H1 (cell line): ENCODE measurements at regions not wholly inside any gene's neighbourhood (a gene's known extent, or its start where the extent isn't known, plus 50 kb on each side); places are given as distances from the start of the nearest gene placed in this dataset.

Source experiments
- CTCF ChIA-PET: fragments of 300-600 bp; sonication (Branson Sonifier 250); formaldehyde crosslinking; loops from one replicate; lab custom pipeline; 2021; ENCODE audit not compliant: partially characterized antibody; lab: Charles Lee
- POLR2A ChIA-PET: fragments of 300-600 bp; sonication (Branson Sonifier 250); formaldehyde crosslinking; loops from one replicate; lab custom pipeline; 2021; ENCODE audit warnings: inconsistent platforms; ENCODE audit not compliant: partially characterized antibody; lab: Charles Lee
- DNase-seq, 2 experiments: peaks; one replicate each; pipeline versions ENCODE4 v3.0.0 to v3.0.0-alpha.2; 2010 to 2022; ENCODE audit warnings: low spot score in 2 of 2, low read depth in 1 of 2, mixed read lengths in 1 of 2
- FAIRE-seq: peaks from 2 replicates; lab custom pipeline; 2011; peaks lifted over from hg19 to GRCh38; lab: Jason Lieb, UNC
- H2AFZ ChIP-seq: 2 replicates; pipeline ENCODE4 v1.8.1; 2012; ENCODE audit warnings: low read length, inconsistent platforms
- H2AK5ac ChIP-seq: 2 replicates; pipeline ENCODE4 v1.6.1; 2013; ENCODE audit warnings: low read depth, low read length
- H2BK120ac ChIP-seq: replicated peaks from 2 replicates; pipeline ENCODE3; 2013; ENCODE audit warnings: low read depth, low read length, inconsistent platforms
- H2BK12ac ChIP-seq: 2 replicates; pipeline ENCODE4 v1.6.1; 2013; ENCODE audit warnings: low read depth, low read length
- H2BK15ac ChIP-seq: 2 replicates; pipeline ENCODE4 v1.6.1; 2013; ENCODE audit warnings: low read length
- H2BK20ac ChIP-seq: 2 replicates; pipeline ENCODE4 v1.6.1; 2013; ENCODE audit warnings: low read length
- H2BK5ac ChIP-seq: 2 replicates; pipeline ENCODE4 v1.6.1; 2013; ENCODE audit warnings: low read depth, low read length
- H3K14ac ChIP-seq: 2 replicates; pipeline ENCODE4 v1.6.1; 2013; ENCODE audit warnings: inconsistent platforms; ENCODE audit not compliant: insufficient read length
- H3K18ac ChIP-seq: 2 replicates; pipeline ENCODE4 v1.6.1; 2013; ENCODE audit warnings: low read length; ENCODE audit errors: extremely low read depth
- H3K23ac ChIP-seq: 2 replicates; pipeline ENCODE4 v1.6.1; 2013; ENCODE audit warnings: inconsistent platforms; ENCODE audit not compliant: insufficient read length
- H3K23me2 ChIP-seq: 2 replicates; pipeline ENCODE4 v1.6.1; 2013; ENCODE audit warnings: low read depth, low read length
- H3K27ac ChIP-seq: 2 replicates; pipeline ENCODE4 v1.6.1; 2011; ENCODE audit warnings: low read depth, low read length, inconsistent platforms
- H3K27me3 ChIP-seq, 4 experiments: replicated peaks in 1 of 4; 1 replicate in 1 of 4; 2 replicates in 3 of 4; pipeline versions ENCODE4 v1.6.1 to v1.8.1; 2011 to 2013; ENCODE audit warnings: low read length in 3 of 4, mild to moderate bottlenecking in 3 of 4, inconsistent platforms in 2 of 4, mixed read lengths in 2 of 4, moderate library complexity in 1 of 4; ENCODE audit not compliant: control insufficient read depth in 3 of 4, insufficient read depth in 3 of 4; ENCODE audit errors: extremely low read depth in 1 of 4
- H3K36me3 ChIP-seq, 4 experiments: 2 replicates each; pipeline versions ENCODE4 v1.6.1 to v1.8.1; 2011 to 2013; ENCODE audit warnings: mild to moderate bottlenecking in 4 of 4, low read length in 3 of 4, moderate library complexity in 2 of 4, control low read depth in 1 of 4, inconsistent platforms in 1 of 4; ENCODE audit not compliant: insufficient read depth in 4 of 4, control insufficient read depth in 2 of 4
- H3K4ac ChIP-seq: replicated peaks from 2 replicates; pipeline ENCODE3; 2013; ENCODE audit warnings: low read length, low read depth, mixed read lengths, inconsistent platforms; ENCODE audit not compliant: insufficient read length
- H3K4me1 ChIP-seq, 4 experiments: replicated peaks in 1 of 4; 1 replicate in 1 of 4; 2 replicates in 3 of 4; pipeline versions ENCODE4 v1.6.1 to v1.8.1; 2011 to 2013; ENCODE audit warnings: low read length in 3 of 4, inconsistent platforms in 2 of 4, mixed read lengths in 1 of 4; ENCODE audit not compliant: insufficient read depth in 4 of 4, control insufficient read depth in 3 of 4
- H3K4me2 ChIP-seq, 2 experiments: 2 replicates each; pipeline versions ENCODE4 v1.6.1 to v1.8.1; 2011 to 2013; ENCODE audit warnings: low read depth in 2 of 2, low read length in 2 of 2, control low read depth in 1 of 2, inconsistent platforms in 1 of 2, mild to moderate bottlenecking in 1 of 2; ENCODE audit not compliant: insufficient read depth in 1 of 2
- H3K4me3 ChIP-seq, 4 experiments: fragments of 200-600, 300-600 bp in 1 of 4; sonication (generic), shearing (Covaris generic), sonication (Bioruptor Twin) in 1 of 4; 2 replicates each; pipeline versions ENCODE4 v1.5.1 to v1.8.1; 2011 to 2016; ENCODE audit warnings: low read length in 4 of 4, low read depth in 3 of 4, control low read depth in 2 of 4, inconsistent platforms in 2 of 4, mild to moderate bottlenecking in 2 of 4, mixed read lengths in 1 of 4, moderate library complexity in 1 of 4; ENCODE audit not compliant: insufficient read depth in 2 of 4; ENCODE audit errors: extremely low read depth in 1 of 4
- H3K56ac ChIP-seq: replicated peaks from 2 replicates; pipeline ENCODE3; 2013; ENCODE audit warnings: low read depth, mild to moderate bottlenecking, mixed read lengths, low read length, inconsistent platforms; ENCODE audit not compliant: insufficient read length
- H3K79me1 ChIP-seq: 2 replicates; pipeline ENCODE4 v1.6.1; 2013; ENCODE audit warnings: low read depth, low read length, control low read depth
- H3K79me2 ChIP-seq, 2 experiments: 2 replicates each; pipeline versions ENCODE4 v1.6.1 to v1.8.1; 2012 to 2013; ENCODE audit warnings: low read length in 2 of 2, mild to moderate bottlenecking in 2 of 2, inconsistent platforms in 1 of 2; ENCODE audit not compliant: insufficient read depth in 2 of 2, control insufficient read depth in 1 of 2
- H3K9ac ChIP-seq, 4 experiments: replicated peaks in 1 of 4; 1 replicate in 1 of 4; 2 replicates in 3 of 4; pipeline versions ENCODE4 v1.6.1 to v1.8.1; 2011 to 2013; ENCODE audit warnings: low read depth in 3 of 4, low read length in 3 of 4, control low read depth in 2 of 4, mild to moderate bottlenecking in 2 of 4, moderate library complexity in 2 of 4, inconsistent platforms in 1 of 4; ENCODE audit errors: extremely low read depth in 1 of 4
- H3K9me3 ChIP-seq, 2 experiments: 2 replicates each; pipeline versions ENCODE4 v1.6.1 to v1.8.1; 2012 to 2013; ENCODE audit warnings: mild to moderate bottlenecking in 2 of 2, moderate library complexity in 2 of 2, control low read depth in 1 of 2, inconsistent platforms in 1 of 2, low read depth in 1 of 2, low read length in 1 of 2, mixed read lengths in 1 of 2; ENCODE audit not compliant: insufficient read depth in 2 of 2
- H4K20me1 ChIP-seq, 2 experiments: replicated peaks in 1 of 2; 2 replicates each; pipeline versions ENCODE3 to v1.8.1; 2011 to 2013; ENCODE audit warnings: inconsistent platforms in 2 of 2, low read length in 2 of 2, mild to moderate bottlenecking in 1 of 2; ENCODE audit not compliant: insufficient read depth in 2 of 2, control insufficient read depth in 1 of 2
- H4K5ac ChIP-seq: 2 replicates; pipeline ENCODE4 v1.6.1; 2013; ENCODE audit warnings: low read length, low read depth, mixed read lengths, inconsistent platforms; ENCODE audit not compliant: insufficient read length
- H4K8ac ChIP-seq: 2 replicates; pipeline ENCODE4 v1.8.0; 2013; ENCODE audit warnings: mild to moderate bottlenecking, moderate library complexity, low read length, inconsistent platforms; ENCODE audit not compliant: insufficient read depth; ENCODE audit errors: extremely low read depth
- H4K91ac ChIP-seq: replicated peaks from 2 replicates; pipeline ENCODE3; 2013; ENCODE audit warnings: low read length, mixed read lengths, inconsistent platforms; ENCODE audit not compliant: insufficient read length
- RAD21 ChIP-seq, 2 experiments: IDR thresholded peaks in 1 of 2; conservative IDR thresholded peaks in 1 of 2; 2 replicates each; pipeline ENCODE4 v1.6.1; 2011; ENCODE audit warnings: low read depth in 2 of 2, low read length in 2 of 2, improper control_type of control experiment in 1 of 2, inconsistent platforms in 1 of 2, mild to moderate bottlenecking in 1 of 2, moderate library complexity in 1 of 2
- SIN3A ChIP-seq, 2 experiments: IDR thresholded peaks in 1 of 2; conservative IDR thresholded peaks in 1 of 2; 2 replicates each; pipeline ENCODE4 v1.6.1; 2011 to 2012; ENCODE audit warnings: low read length in 2 of 2, improper control_type of control experiment in 1 of 2, low read depth in 1 of 2, mild to moderate bottlenecking in 1 of 2
- SRF ChIP-seq: IDR thresholded peaks from 2 replicates; pipeline ENCODE4 v1.6.1; 2011; ENCODE audit warnings: mild to moderate bottlenecking, low read depth, low read length, moderate library complexity
- ZNF274 ChIP-seq: IDR thresholded peaks from 2 replicates; pipeline ENCODE4 v1.7.0; 2012; ENCODE audit warnings: low read length, borderline replicate concordance; ENCODE audit errors: extremely low read depth
- WGBS, 2 experiments: shearing (Covaris generic) in 1 of 2; methylation state at CpG; one replicate each; pipeline versions ENCODE4 v1.1.6 to v1.1.7; 2013 to 2015; ENCODE audit warnings: low lambda C conversion rate in 2 of 2, mixed read lengths in 2 of 2, inconsistent platforms in 1 of 2, low coverage in 1 of 2, missing lambda C conversion rate in 1 of 2; ENCODE audit not compliant: insufficient replicate concordance in 2 of 2, insufficient coverage in 1 of 2, insufficient read length in 1 of 2; ENCODE audit errors: extremely low coverage in 1 of 2, missing lambda C conversion rate in 1 of 2; 5-methylcytosine and 5-hydroxymethylcytosine counted together

DNA sequence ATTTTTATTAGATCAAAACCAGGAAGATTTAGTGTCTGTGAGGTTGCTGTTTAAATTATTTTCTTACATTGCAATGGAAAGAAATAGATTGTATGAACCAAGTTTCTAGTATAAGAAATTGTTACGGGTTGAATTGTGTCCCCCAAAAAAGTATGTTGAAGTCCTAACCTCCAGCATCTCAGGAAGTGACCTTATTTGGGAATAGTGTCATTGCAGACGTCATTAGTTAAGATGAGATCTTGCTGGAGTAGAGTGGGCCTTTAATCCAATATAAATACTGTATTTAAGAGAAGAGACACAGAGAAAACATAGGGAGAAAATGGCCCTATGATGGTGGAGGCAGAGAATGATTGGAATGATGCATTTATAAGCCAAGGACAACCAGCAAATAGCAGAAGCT is 188.7 kb upstream of the SAMSN1 start:
- H3K4ac ChIP-seq, result no peak overlapping the region
- TF ChIP-seq ZNF274, result no peak
- no peak for TF ChIP-seq RAD21 (IDR thresholded peaks at IDR 0.05 in 1 of 2, conservative IDR thresholded peaks at IDR 0.05 in 1 of 2; ENCODE audit: low read depth in 2 of 2, low read length in 2 of 2)
- no peak for TF ChIP-seq SIN3A (conservative IDR thresholded peaks at IDR 0.05 in 1 of 2, IDR thresholded peaks at IDR 0.05 in 1 of 2; ENCODE audit: low read depth in 1 of 2, low read length in 2 of 2)
- 0 out of 2 replicates have a peak, but pooled peaks have one; percentile 42 for TF ChIP-seq SRF
- TF ChIP-seq, all 59 proteins: peak for 1
- Histone ChIP-seq H3K9ac (no peak overlapping the region), H3K79me2 (no peaks in the 10 kb centered on the region), H2AFZ (no peak overlapping the region), H3K56ac (no peak overlapping the region), H4K20me1 (no peaks in the 10 kb centered on the region), H3K18ac (no peak overlapping the region), H3K4me3 (no peak overlapping the region), H3K23me2 (no peaks in the 10 kb centered on the region), H4K91ac (no peak overlapping the region), H3K9me3 (no peaks in the 10 kb centered on the region), H2BK20ac (no peak overlapping the region), H4K5ac (no peak overlapping the region), H2BK120ac (no peak overlapping the region), H3K23ac (no peak overlapping the region), H3K36me3 (no peaks in the 10 kb centered on the region), H4K8ac (no peak overlapping the region), H3K4me1 (no peaks in the 10 kb centered on the region), H3K79me1 (no peaks in the 10 kb centered on the region), H2AK5ac (no peak overlapping the region), H3K14ac (no peak overlapping the region), H2BK5ac (no peak overlapping the region), H3K27ac (no peak overlapping the region), H2BK12ac (no peak overlapping the region), H2BK15ac (no peak overlapping the region), H3K27me3 (no peaks in the 10 kb centered on the region), H3K4me2 (no peak overlapping the region)
- CTCF ChIA-PET, result interaction anchor here (1.2 to 1.7 kb wide), 2 partner anchors 39 to 254 kb away, joined by 3 to 4 read pairs; no protein-coding TSS in a partner anchor
- FAIRE-seq (no peak), DNase-seq (no peak)
- POLR2A ChIA-PET, result no interaction called here
- 86% methylated on average over 2 of the region's 2 CpGs; no CpG with 5 or more reads in 1 of the 2 experiments for WGBS, 2 experiments
